HS-27A (cell line): ENCODE measurements at regions not wholly inside any gene's neighbourhood (a gene's known extent, or its start where the extent isn't known, plus 50 kb on each side); places are given as distances from the start of the nearest gene placed in this dataset.
"Not testable (repeated sequence)": the region's sequence is repeated elsewhere in the genome, so short reads cannot be mapped to it uniquely, and the experiment has no call there.

ENCODE experiments used
- DNase-seq: peaks from one replicate; pipeline ENCODE4 v3.0.0-alpha.2; 2012; ENCODE audit warnings: low read depth, missing footprints

DNA sequence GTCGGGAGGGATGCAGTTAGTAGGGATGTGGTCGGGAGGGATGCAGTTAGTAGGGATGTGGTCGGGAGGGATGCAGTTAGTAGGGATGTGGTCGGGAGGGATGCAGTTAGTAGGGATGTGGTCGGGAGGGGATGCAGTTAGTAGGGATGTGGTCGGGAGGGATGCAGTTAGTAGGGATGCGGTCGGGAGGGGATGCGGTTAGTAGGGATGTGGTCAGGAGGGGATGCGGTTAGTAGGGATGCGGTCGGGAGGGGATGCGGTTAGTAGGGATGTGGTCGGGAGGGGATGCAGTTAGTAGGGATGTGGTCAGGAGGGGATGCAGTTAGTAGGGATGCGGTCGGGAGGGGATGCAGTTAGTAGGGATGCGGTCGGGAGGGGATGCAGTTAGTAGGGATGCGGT lies 96.2 kb downstream of the BDH1 start:
- DNase-seq, result not testable (repeated sequence)

DNA sequence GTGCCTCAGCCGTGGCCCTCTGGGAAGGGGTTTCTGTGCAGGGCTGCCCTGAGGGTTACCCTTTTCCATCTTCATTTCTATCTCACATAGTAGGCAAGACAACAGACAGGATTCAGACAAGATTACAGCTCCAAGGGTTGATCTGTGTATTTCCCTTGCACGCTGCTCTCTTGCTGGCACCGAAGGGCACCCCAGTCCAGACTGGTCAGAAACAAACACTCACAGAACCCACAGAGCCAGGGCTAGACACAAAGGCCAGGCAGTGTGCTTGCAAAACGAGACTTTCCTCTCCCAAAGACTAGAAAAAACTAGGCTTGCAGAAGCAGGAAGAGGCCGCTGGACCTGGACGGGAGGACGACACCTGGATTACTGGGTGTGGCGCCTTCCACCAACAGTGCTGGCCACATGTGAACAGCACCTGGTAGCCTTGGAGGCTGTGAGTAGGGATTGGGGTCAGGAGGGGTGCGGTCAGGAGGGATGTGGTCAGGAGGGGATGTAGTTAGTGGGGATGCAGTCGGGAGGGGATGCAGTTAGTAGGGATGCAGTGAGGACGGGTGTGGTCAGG lies 96.8 kb downstream of the BDH1 start:
- no peak for DNase-seq

- DNase-seq, result no peak
Observed at GRCh38 chr3:197458179-197458707, 97.5 kb downstream of the BDH1 start.

GRCh38 chr3:197456261-197457091 lies 99.3 kb downstream of the BDH1 start:
- no peak for DNase-seq

- not testable (repeated sequence) for DNase-seq
Observed at GRCh38 chr3:197454841-197455240, 100.9 kb downstream of the BDH1 start.

GRCh38 chr3:197454014-197454413 lies 101.8 kb downstream of the BDH1 start:
- no peak for DNase-seq

GRCh38 chr3:197450810-197451209 lies 105.0 kb downstream of the BDH1 start:
- no peak for DNase-seq

DNA sequence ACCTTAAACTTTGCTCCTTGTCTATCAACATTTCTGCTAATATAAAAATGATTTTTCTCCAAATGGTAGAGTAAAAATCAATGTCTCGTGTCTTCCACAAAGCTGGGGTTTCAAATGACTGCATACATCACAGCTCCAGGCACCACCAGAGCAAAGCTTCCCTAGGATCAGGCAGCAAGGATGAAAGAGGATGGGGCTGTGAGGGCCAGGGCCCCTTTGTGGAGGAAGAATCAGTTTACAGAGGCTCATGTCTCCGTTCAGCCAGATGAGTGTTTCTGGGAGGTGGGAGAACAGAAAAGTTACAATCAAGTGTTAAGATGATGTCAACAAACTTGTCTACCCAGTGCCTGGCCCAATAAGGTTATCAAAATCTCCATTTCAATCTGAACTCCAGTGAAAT lies 105.5 kb downstream of the BDH1 start:
- DNase-seq, result no peak

- not testable (repeated sequence) for DNase-seq
Observed at GRCh38 chr3:197449181-197449580, 106.6 kb downstream of the BDH1 start.

DNA sequence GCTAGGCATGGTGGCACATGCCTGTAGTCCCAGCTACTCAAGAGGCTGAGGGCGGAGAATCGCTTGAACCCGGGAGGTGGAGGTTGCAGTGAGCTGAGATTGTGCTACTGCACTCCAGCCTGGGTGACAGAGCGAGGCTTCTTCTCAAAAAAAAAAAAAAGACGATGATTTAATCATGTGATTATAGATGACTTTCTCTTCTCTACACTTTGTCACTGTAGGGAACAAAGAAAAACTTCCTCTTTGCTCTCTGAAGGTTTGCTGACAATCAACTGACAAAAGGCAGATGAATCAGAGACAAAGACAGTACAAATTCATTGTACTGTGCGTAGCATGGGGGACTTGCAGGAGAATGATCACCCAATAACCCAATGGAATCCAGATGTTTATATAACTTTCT lies 108.0 kb downstream of the BDH1 start:
- not testable (repeated sequence) for DNase-seq

DNA sequence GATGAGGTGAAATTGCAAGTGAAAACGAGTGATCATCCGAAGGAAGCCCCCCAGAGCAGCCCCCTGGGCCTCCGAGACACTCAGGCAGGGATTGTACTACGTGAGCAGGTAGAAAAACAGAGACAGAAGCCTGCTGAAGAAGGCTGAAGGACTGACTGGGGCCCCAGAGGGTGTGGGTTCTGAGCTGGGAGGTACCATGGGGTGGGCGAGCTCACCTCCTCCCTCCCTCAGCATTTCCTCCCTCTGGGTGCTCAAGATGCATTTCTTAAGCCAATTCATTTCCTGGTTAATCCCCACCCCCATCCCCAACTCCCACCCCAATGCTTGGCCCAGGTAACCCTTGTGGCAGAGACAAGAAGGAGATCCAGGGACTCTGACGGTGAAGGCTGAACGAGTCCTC lies 108.7 kb downstream of the BDH1 start:
- DNase-seq, result no peak

GRCh38 chr3:197446700-197447056 lies 109.1 kb downstream of the BDH1 start:
- no peak for DNase-seq

DNA sequence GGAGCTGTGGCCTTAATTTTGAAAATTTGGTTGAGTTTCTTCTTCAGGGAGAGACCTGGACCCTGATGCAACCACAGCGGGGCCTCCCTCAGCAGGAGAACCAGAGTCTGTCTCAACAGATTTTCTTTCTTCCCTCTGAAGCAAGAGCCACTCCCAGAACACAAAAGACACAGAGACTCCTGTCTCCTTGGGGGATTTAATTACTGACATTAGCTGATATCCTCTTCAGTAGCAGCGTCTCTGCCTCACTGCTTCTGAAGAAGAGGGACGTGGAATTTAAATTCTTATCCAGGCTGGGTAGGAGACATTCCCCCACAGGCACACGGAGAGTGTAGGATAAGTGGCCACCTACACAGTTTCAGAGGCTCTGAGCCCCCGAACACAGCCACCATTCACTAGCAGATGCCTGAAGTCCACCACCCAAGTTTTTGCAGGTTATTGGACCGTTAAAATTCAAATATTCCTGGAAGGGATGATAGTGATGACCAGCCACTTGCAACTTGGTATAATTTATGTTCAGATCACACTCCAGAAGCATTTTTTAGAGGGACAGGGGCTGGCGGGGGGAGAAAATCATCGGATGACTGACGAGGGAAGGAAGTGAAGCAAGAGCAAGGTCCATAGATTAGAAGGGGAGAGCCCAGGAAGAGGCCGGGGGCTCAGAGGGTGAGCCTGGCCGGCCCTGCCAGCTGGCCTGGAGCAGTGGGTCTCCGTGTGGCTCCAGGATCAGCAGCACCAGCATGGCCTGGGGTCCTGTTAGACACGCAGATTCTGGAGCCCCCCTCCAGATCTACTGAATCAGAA lies 109.7 kb downstream of the BDH1 start:
- DNase-seq, result no peak

DNA sequence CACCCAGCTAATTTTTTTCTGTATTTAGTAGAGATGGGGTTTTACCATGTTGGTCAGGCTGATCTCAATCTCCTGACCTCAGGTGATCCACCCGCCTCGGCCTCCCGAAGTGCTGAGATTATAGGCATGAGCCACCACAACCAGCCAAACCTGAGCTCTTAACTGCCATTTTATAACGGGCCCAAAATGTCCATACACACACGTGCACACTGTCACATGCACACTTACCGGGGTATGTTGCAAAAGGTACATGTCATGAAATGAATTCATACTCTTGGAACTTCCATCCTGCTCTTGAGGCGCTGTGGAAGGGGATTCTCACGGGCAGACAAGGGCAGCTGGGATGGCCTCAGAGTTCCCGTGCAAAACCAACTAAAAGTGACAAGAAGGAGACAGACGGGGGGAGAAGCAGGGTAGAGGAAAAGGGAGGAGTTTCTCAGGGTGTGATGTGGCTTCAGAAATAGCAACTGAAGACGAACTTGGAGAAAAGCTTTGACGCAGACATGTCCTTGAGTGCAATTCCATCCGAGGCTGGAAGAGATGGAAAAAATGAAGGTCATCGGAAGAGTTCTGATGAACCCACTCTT lies 110.9 kb downstream of the BDH1 start:
- DNase-seq, result no peak

GRCh38 chr3:197443506-197443905 lies 112.3 kb downstream of the BDH1 start:
- DNase-seq, result no peak

DNA sequence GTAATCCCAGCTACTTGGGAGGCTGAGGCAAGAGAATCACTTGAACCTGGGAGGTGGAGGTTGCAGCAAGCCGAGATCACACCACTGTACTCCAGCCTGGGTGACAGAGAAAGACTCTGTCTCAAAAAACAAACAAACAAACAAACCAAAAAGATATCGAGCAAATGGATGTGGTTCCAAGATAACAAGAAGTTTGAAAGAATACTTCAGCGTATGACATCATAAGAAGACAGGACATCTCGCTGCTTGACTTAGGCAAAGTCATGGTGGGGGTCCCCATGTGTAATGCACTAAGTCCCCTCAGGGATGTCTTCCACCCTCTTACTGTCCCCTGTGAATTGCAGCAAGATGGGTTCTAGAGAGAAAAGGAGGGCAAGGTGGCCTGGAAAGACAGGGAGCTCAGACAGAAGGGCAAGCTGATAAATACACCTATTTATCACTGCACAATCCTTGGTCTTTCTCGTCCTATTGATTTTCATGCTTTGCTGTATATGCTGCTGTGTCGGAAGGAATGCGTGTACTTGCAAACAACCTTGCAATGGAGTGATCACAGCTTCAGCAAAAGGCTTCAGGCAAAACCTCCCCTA lies 115.0 kb downstream of the BDH1 start:
- DNase-seq, result no peak

- DNase-seq, result no peak
Observed at GRCh38 chr3:197438906-197439305, 116.9 kb downstream of the BDH1 start.

- no peak for DNase-seq
Observed at GRCh38 chr3:197435426-197435825, 120.3 kb downstream of the BDH1 start.

- no peak for DNase-seq
Observed at GRCh38 chr3:197434830-197435229, 120.9 kb downstream of the BDH1 start.

DNA sequence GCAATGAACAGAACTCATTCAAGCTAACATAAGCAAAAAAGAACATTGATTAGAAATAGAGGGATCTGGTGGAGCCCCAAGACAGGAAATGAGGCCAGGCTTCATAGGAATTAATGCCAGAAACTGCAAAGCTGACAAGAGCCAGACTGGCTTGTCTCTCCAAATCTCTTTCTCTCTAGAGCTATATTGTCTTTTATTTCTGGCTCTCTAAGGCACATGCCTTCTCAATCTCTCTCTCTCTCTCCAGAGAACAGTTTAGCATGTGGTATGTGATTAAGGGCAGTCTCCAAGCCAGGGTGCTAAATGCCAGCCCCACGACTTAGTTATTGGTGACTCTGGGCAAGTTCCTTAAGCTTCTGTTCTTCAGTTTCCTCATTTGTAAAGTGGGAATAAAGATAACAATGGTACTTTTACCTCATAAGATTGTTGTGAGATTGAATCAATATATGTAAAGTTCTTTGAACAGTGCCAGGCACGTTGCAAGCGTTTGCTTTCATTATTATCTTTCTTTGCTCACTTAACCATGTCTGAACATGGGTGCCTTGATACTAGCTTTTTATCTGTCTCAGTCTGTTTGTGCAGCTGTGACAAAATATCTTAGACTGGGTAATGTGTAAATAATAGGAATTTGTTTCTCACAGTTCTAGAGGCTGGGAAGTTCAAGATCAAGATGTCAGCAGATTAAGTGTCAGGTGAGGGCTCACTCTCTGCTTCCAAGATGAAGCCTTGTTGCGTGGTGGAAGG lies 123.2 kb downstream of the BDH1 start:
- DNase-seq, result no peak

DNA sequence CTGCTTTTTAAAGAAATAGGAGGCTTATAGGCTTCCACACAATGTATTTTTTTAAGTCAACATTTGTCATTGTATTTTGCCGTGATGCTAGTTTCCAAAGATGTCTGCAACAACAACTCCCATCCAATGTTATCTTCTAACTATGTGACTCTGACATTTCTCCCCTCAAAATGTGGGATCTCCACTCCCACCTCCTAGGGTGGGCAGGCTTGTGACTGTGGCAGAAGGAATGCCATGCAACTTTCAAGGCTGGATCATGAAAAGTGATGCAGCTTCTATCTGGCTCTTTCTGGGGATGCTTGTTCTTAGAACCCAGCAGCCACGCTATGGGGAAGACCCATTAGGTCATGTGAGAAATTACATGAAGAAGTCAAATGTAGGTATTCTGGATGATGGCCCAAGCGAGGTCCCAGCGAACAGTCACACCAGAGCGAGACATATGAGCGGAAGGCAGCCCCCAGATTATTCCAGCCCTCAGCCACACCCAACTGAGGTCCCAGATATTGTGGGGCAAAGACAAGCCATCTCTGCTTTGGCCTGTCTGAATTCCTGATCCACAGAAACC lies 124.3 kb downstream of the BDH1 start:
- no peak for DNase-seq
